H1 (cell line): ENCODE measurements at regions not wholly inside any gene's neighbourhood (a gene's known extent, or its start where the extent isn't known, plus 50 kb on each side); places are given as distances from the start of the nearest gene placed in this dataset.

ENCODE experiments used
- CTCF ChIA-PET: fragments of 300-600 bp; sonication (Branson Sonifier 250); formaldehyde crosslinking; loops from one replicate; lab custom pipeline; 2021; ENCODE audit not compliant: partially characterized antibody; lab: Charles Lee
- POLR2A ChIA-PET: fragments of 300-600 bp; sonication (Branson Sonifier 250); formaldehyde crosslinking; loops from one replicate; lab custom pipeline; 2021; ENCODE audit warnings: inconsistent platforms; ENCODE audit not compliant: partially characterized antibody; lab: Charles Lee
- DNase-seq, 2 experiments: peaks; one replicate each; pipeline versions ENCODE4 v3.0.0 to v3.0.0-alpha.2; 2010 to 2022; ENCODE audit warnings: low spot score in 2 of 2, low read depth in 1 of 2, mixed read lengths in 1 of 2
- FAIRE-seq: peaks from 2 replicates; lab custom pipeline; 2011; peaks lifted over from hg19 to GRCh38; lab: Jason Lieb, UNC
- H2AFZ ChIP-seq: 2 replicates; pipeline ENCODE4 v1.8.1; 2012; ENCODE audit warnings: low read length, inconsistent platforms
- H2AK5ac ChIP-seq: 2 replicates; pipeline ENCODE4 v1.6.1; 2013; ENCODE audit warnings: low read depth, low read length
- H2BK120ac ChIP-seq: replicated peaks from 2 replicates; pipeline ENCODE3; 2013; ENCODE audit warnings: low read depth, low read length, inconsistent platforms
- H2BK12ac ChIP-seq: 2 replicates; pipeline ENCODE4 v1.6.1; 2013; ENCODE audit warnings: low read depth, low read length
- H2BK15ac ChIP-seq: 2 replicates; pipeline ENCODE4 v1.6.1; 2013; ENCODE audit warnings: low read length
- H2BK20ac ChIP-seq: 2 replicates; pipeline ENCODE4 v1.6.1; 2013; ENCODE audit warnings: low read length
- H2BK5ac ChIP-seq: 2 replicates; pipeline ENCODE4 v1.6.1; 2013; ENCODE audit warnings: low read depth, low read length
- H3K14ac ChIP-seq: 2 replicates; pipeline ENCODE4 v1.6.1; 2013; ENCODE audit warnings: inconsistent platforms; ENCODE audit not compliant: insufficient read length
- H3K18ac ChIP-seq: 2 replicates; pipeline ENCODE4 v1.6.1; 2013; ENCODE audit warnings: low read length; ENCODE audit errors: extremely low read depth
- H3K23ac ChIP-seq: 2 replicates; pipeline ENCODE4 v1.6.1; 2013; ENCODE audit warnings: inconsistent platforms; ENCODE audit not compliant: insufficient read length
- H3K23me2 ChIP-seq: 2 replicates; pipeline ENCODE4 v1.6.1; 2013; ENCODE audit warnings: low read depth, low read length
- H3K27ac ChIP-seq: 2 replicates; pipeline ENCODE4 v1.6.1; 2011; ENCODE audit warnings: low read depth, low read length, inconsistent platforms
- H3K27me3 ChIP-seq, 4 experiments: replicated peaks in 1 of 4; 1 replicate in 1 of 4; 2 replicates in 3 of 4; pipeline versions ENCODE4 v1.6.1 to v1.8.1; 2011 to 2013; ENCODE audit warnings: low read length in 3 of 4, mild to moderate bottlenecking in 3 of 4, inconsistent platforms in 2 of 4, mixed read lengths in 2 of 4, moderate library complexity in 1 of 4; ENCODE audit not compliant: control insufficient read depth in 3 of 4, insufficient read depth in 3 of 4; ENCODE audit errors: extremely low read depth in 1 of 4
- H3K36me3 ChIP-seq, 4 experiments: 2 replicates each; pipeline versions ENCODE4 v1.6.1 to v1.8.1; 2011 to 2013; ENCODE audit warnings: mild to moderate bottlenecking in 4 of 4, low read length in 3 of 4, moderate library complexity in 2 of 4, control low read depth in 1 of 4, inconsistent platforms in 1 of 4; ENCODE audit not compliant: insufficient read depth in 4 of 4, control insufficient read depth in 2 of 4
- H3K4ac ChIP-seq: replicated peaks from 2 replicates; pipeline ENCODE3; 2013; ENCODE audit warnings: low read length, low read depth, mixed read lengths, inconsistent platforms; ENCODE audit not compliant: insufficient read length
- H3K4me1 ChIP-seq, 4 experiments: replicated peaks in 1 of 4; 1 replicate in 1 of 4; 2 replicates in 3 of 4; pipeline versions ENCODE4 v1.6.1 to v1.8.1; 2011 to 2013; ENCODE audit warnings: low read length in 3 of 4, inconsistent platforms in 2 of 4, mixed read lengths in 1 of 4; ENCODE audit not compliant: insufficient read depth in 4 of 4, control insufficient read depth in 3 of 4
- H3K4me2 ChIP-seq, 2 experiments: 2 replicates each; pipeline versions ENCODE4 v1.6.1 to v1.8.1; 2011 to 2013; ENCODE audit warnings: low read depth in 2 of 2, low read length in 2 of 2, control low read depth in 1 of 2, inconsistent platforms in 1 of 2, mild to moderate bottlenecking in 1 of 2; ENCODE audit not compliant: insufficient read depth in 1 of 2
- H3K4me3 ChIP-seq, 4 experiments: fragments of 200-600, 300-600 bp in 1 of 4; sonication (generic), shearing (Covaris generic), sonication (Bioruptor Twin) in 1 of 4; 2 replicates each; pipeline versions ENCODE4 v1.5.1 to v1.8.1; 2011 to 2016; ENCODE audit warnings: low read length in 4 of 4, low read depth in 3 of 4, control low read depth in 2 of 4, inconsistent platforms in 2 of 4, mild to moderate bottlenecking in 2 of 4, mixed read lengths in 1 of 4, moderate library complexity in 1 of 4; ENCODE audit not compliant: insufficient read depth in 2 of 4; ENCODE audit errors: extremely low read depth in 1 of 4
- H3K56ac ChIP-seq: replicated peaks from 2 replicates; pipeline ENCODE3; 2013; ENCODE audit warnings: low read depth, mild to moderate bottlenecking, mixed read lengths, low read length, inconsistent platforms; ENCODE audit not compliant: insufficient read length
- H3K79me1 ChIP-seq: 2 replicates; pipeline ENCODE4 v1.6.1; 2013; ENCODE audit warnings: low read depth, low read length, control low read depth
- H3K79me2 ChIP-seq, 2 experiments: 2 replicates each; pipeline versions ENCODE4 v1.6.1 to v1.8.1; 2012 to 2013; ENCODE audit warnings: low read length in 2 of 2, mild to moderate bottlenecking in 2 of 2, inconsistent platforms in 1 of 2; ENCODE audit not compliant: insufficient read depth in 2 of 2, control insufficient read depth in 1 of 2
- H3K9ac ChIP-seq, 4 experiments: replicated peaks in 1 of 4; 1 replicate in 1 of 4; 2 replicates in 3 of 4; pipeline versions ENCODE4 v1.6.1 to v1.8.1; 2011 to 2013; ENCODE audit warnings: low read depth in 3 of 4, low read length in 3 of 4, control low read depth in 2 of 4, mild to moderate bottlenecking in 2 of 4, moderate library complexity in 2 of 4, inconsistent platforms in 1 of 4; ENCODE audit errors: extremely low read depth in 1 of 4
- H3K9me3 ChIP-seq, 2 experiments: 2 replicates each; pipeline versions ENCODE4 v1.6.1 to v1.8.1; 2012 to 2013; ENCODE audit warnings: mild to moderate bottlenecking in 2 of 2, moderate library complexity in 2 of 2, control low read depth in 1 of 2, inconsistent platforms in 1 of 2, low read depth in 1 of 2, low read length in 1 of 2, mixed read lengths in 1 of 2; ENCODE audit not compliant: insufficient read depth in 2 of 2
- H4K20me1 ChIP-seq, 2 experiments: replicated peaks in 1 of 2; 2 replicates each; pipeline versions ENCODE3 to v1.8.1; 2011 to 2013; ENCODE audit warnings: inconsistent platforms in 2 of 2, low read length in 2 of 2, mild to moderate bottlenecking in 1 of 2; ENCODE audit not compliant: insufficient read depth in 2 of 2, control insufficient read depth in 1 of 2
- H4K5ac ChIP-seq: 2 replicates; pipeline ENCODE4 v1.6.1; 2013; ENCODE audit warnings: low read length, low read depth, mixed read lengths, inconsistent platforms; ENCODE audit not compliant: insufficient read length
- H4K8ac ChIP-seq: 2 replicates; pipeline ENCODE4 v1.8.0; 2013; ENCODE audit warnings: mild to moderate bottlenecking, moderate library complexity, low read length, inconsistent platforms; ENCODE audit not compliant: insufficient read depth; ENCODE audit errors: extremely low read depth
- H4K91ac ChIP-seq: replicated peaks from 2 replicates; pipeline ENCODE3; 2013; ENCODE audit warnings: low read length, mixed read lengths, inconsistent platforms; ENCODE audit not compliant: insufficient read length
- ASH2L ChIP-seq: fragments of 200-600, 300-600 bp; sonication (generic); IDR thresholded peaks from one replicate; pipeline ENCODE4 v1.7.1; 2017; ENCODE audit warnings: low read length
- BCL11A ChIP-seq, 2 experiments: IDR thresholded peaks; one replicate each; pipeline ENCODE4 v1.6.1; 2011; ENCODE audit warnings: low read depth in 2 of 2, low read length in 2 of 2, mild to moderate bottlenecking in 2 of 2
- BRCA1 ChIP-seq: IDR thresholded peaks from 2 replicates; pipeline ENCODE4 v1.6.1; 2012; ENCODE audit warnings: low read depth, low read length, improper control_type of control experiment
- JUN ChIP-seq: IDR thresholded peaks from 2 replicates; pipeline ENCODE4 v1.6.1; 2011; ENCODE audit warnings: low read depth, mild to moderate bottlenecking, improper control_type of control experiment, low read length
- PHF8 ChIP-seq: fragments of 200-600 bp; sonication (generic); conservative IDR thresholded peaks from 2 replicates; pipeline ENCODE4 v1.7.1; 2012; ENCODE audit warnings: low read depth, mild to moderate bottlenecking, inconsistent platforms, low read length, moderate library complexity
- POLR2AphosphoS5 ChIP-seq: IDR thresholded peaks from 2 replicates; pipeline ENCODE4 v1.6.1; 2011; ENCODE audit warnings: low read depth, low read length
- RFX5 ChIP-seq: IDR thresholded peaks from 2 replicates; pipeline ENCODE4 v1.6.1; 2011; ENCODE audit warnings: low read depth, low read length, improper control_type of control experiment, borderline replicate concordance
- RNF2 ChIP-seq: fragments of 200-900, 300-1000 bp; sonication (generic); IDR thresholded peaks from 2 replicates; pipeline ENCODE4 v1.7.1; 2016; ENCODE audit warnings: borderline replicate concordance, low read depth, mild to moderate bottlenecking, antibody characterized with exemption, low read length; ENCODE audit not compliant: poor library complexity, severe bottlenecking; ENCODE audit errors: missing control alignments
- SP2 ChIP-seq: IDR thresholded peaks from 2 replicates; pipeline ENCODE4 v1.6.1; 2012; ENCODE audit warnings: mild to moderate bottlenecking, low read length, inconsistent platforms
- SP4 ChIP-seq: IDR thresholded peaks from 2 replicates; pipeline ENCODE4 v1.6.1; 2012; ENCODE audit warnings: low read length, inconsistent platforms
- TEAD4 ChIP-seq: IDR thresholded peaks from 2 replicates; pipeline ENCODE4 v1.6.1; 2012; ENCODE audit warnings: low read depth, low read length, inconsistent platforms, mixed read lengths
- USF2 ChIP-seq: IDR thresholded peaks from 2 replicates; pipeline ENCODE4 v1.6.1; 2011; ENCODE audit warnings: low read length, improper control_type of control experiment
- WGBS, 2 experiments: shearing (Covaris generic) in 1 of 2; methylation state at CpG; one replicate each; pipeline versions ENCODE4 v1.1.6 to v1.1.7; 2013 to 2015; ENCODE audit warnings: low lambda C conversion rate in 2 of 2, mixed read lengths in 2 of 2, inconsistent platforms in 1 of 2, low coverage in 1 of 2, missing lambda C conversion rate in 1 of 2; ENCODE audit not compliant: insufficient replicate concordance in 2 of 2, insufficient coverage in 1 of 2, insufficient read length in 1 of 2; ENCODE audit errors: extremely low coverage in 1 of 2, missing lambda C conversion rate in 1 of 2; 5-methylcytosine and 5-hydroxymethylcytosine counted together

GRCh38 chr13:32932376-32932775 is 83.8 kb upstream of the KL start:
- WGBS, 2 experiments, result 84% methylated on average over 2 of the region's 2 CpGs; no CpG with 5 or more reads in 1 of the 2 experiments
- H2AFZ ChIP-seq, result no peak overlapping the region
- H3K9ac ChIP-seq, result no peak overlapping the region
- no peaks in the 10 kb centered on the region for H4K20me1 ChIP-seq
- no peaks in the 10 kb centered on the region for H3K79me1 ChIP-seq
- no peak overlapping the region for H3K27ac ChIP-seq
- FAIRE-seq, result no peak
- H2BK5ac ChIP-seq, result no peak overlapping the region
- H3K27me3 ChIP-seq, result no peaks in the 10 kb centered on the region
- no peaks in the 10 kb centered on the region for H3K79me2 ChIP-seq
- no peak overlapping the region for H3K23ac ChIP-seq
- H3K4me1 ChIP-seq, result no peaks in the 10 kb centered on the region
- no peaks in the 10 kb centered on the region for H3K23me2 ChIP-seq
- ChIA-PET POLR2A (no interaction called here), CTCF (interaction anchor here (0.6 kb wide), 1 partner anchor 435 kb away, joined by 3 read pairs; no protein-coding TSS in a partner anchor)
- H2BK12ac ChIP-seq, result no peak overlapping the region
- no peak overlapping the region for H2AK5ac ChIP-seq
- H4K91ac ChIP-seq, result no peak overlapping the region
- H4K8ac ChIP-seq, result no peak overlapping the region
- DNase-seq, result no peak
- H2BK20ac ChIP-seq, result no peak overlapping the region
- H3K9me3 ChIP-seq, result peaks cover 0 to 2% of the 10 kb centered on the region in 2 experiments; a peak in 1 of 4 replicates
- no peak overlapping the region for H3K56ac ChIP-seq
- no peaks in the 10 kb centered on the region for H3K36me3 ChIP-seq
- TF ChIP-seq ASH2L (no peak), USF2 (no peak), POLR2AphosphoS5 (no peak), PHF8 (no peak), SP2 (no peak), SP4 (no peak), JUN (no peak), RNF2 (no peak), RFX5 (no peak), BCL11A (IDR thresholded peaks at IDR 0.05; ENCODE audit: low read depth in 2 of 2, low read length in 2 of 2) (no peak), BRCA1 (no peak), TEAD4 (no peak)
- H3K18ac ChIP-seq, result no peak overlapping the region
- no peak overlapping the region for H3K4me3 ChIP-seq
- H3K4me2 ChIP-seq, result no peak overlapping the region
- H4K5ac ChIP-seq, result no peak overlapping the region
- no peak overlapping the region for H3K4ac ChIP-seq
- no peak overlapping the region for H2BK120ac ChIP-seq
- no peak overlapping the region for H3K14ac ChIP-seq
- H2BK15ac ChIP-seq, result no peak overlapping the region
